ENCODE measurements at regions not wholly inside any gene's neighbourhood (a gene's known extent, or its start where the extent isn't known, plus 50 kb on each side); places are given as distances from the start of the nearest gene placed in this dataset.
"Not testable (repeated sequence)": the region's sequence is repeated elsewhere in the genome, so short reads cannot be mapped to it uniquely, and the experiment has no call there.

DNA sequence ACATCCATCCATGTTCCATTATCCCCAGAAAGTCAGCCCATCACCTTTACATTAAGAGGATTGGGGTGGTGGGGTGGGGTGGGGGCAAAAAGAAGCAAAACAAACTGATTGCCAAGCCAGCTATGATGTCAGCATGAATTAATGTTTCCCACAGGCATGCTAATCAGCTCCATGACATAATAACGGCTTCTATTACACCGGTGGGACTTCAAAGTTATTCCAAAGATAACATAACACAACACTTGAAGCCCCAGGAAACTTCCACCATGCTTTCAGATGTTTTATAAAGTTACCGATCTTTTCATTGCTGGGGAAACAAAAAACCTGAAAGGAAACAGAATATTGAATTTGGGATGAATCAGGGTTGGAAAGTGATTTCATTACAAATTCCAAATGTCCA lies 155.9 kb upstream of the IRX5 start:
- H3K27me3 Mint-ChIP-seq, result peaks cover 5% of the 10 kb centered on the region
- POLR2A ChIA-PET, result no interaction called here
- H3K4me1 Mint-ChIP-seq, result no peaks in the 10 kb centered on the region
- ATAC-seq, result no peak
- H3K36me3 Mint-ChIP-seq (ENCODE audit: low read depth), result no peaks in the 10 kb centered on the region
- no peak overlapping the region for H3K27ac Mint-ChIP-seq
- DNase-seq, result no peak
- intact Hi-C loops (cut with DNase I, micrococcal nuclease), result no loop called here
- CTCF ChIA-PET, result no interaction called here
- no peaks in the 10 kb centered on the region for H3K9me3 Mint-ChIP-seq (ENCODE audit: low read depth)
- no peak overlapping the region for H3K4me3 Mint-ChIP-seq

DNA sequence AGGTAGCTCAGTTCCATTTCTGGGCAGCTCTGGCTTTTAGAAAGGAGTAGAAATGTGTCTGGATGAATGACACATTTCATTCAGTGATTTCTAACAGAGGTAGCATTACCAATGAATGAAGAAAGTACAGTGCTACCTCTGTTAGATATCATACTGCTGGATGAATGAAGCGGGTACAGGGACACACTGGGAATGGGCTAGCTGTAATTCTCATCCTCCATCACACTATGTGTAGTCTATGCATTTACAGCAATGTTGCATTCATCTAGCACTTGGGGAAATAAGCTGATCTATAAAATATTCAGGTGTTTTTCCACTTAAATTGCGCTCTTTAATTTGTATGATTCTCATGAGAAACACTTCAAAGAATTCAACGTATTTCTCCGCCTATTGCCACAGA lies 158.3 kb upstream of the IRX5 start:
- DNase-seq, result no peak
- no peaks in the 10 kb centered on the region for H3K9me3 Mint-ChIP-seq (ENCODE audit: low read depth)
- no peak for ATAC-seq
- POLR2A ChIA-PET, result no interaction called here
- intact Hi-C loops (cut with DNase I, micrococcal nuclease), result no loop called here
- peaks cover 2% of the 10 kb centered on the region for H3K27me3 Mint-ChIP-seq
- no peaks in the 10 kb centered on the region for H3K36me3 Mint-ChIP-seq (ENCODE audit: low read depth)
- CTCF ChIA-PET, result no interaction called here
- no peak overlapping the region for H3K4me3 Mint-ChIP-seq
- no peak overlapping the region for H3K27ac Mint-ChIP-seq
- no peaks in the 10 kb centered on the region for H3K4me1 Mint-ChIP-seq

DNA sequence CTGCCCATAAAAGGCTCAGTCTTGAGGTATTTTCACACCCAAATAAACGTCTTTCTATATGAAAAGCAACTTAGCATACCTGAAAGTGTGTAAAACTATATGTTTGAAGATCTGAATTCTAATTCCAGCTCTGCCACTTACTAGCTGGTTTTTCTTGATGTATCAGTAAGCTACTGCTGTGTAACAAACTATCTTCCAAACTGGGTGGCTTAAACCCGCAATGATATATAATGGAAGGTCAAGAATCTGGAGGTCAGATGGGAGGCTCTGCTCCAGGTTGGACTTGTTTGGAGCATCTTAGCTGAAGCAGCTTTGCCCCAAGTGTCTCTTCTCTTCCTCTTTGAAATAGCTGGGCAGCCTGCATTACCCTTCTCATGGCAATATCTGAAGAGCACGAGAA lies 164.3 kb upstream of the IRX5 start:
- Mint-ChIP-seq H3K27ac (no peak overlapping the region), H3K27me3 (no peaks in the 10 kb centered on the region), H3K36me3 (ENCODE audit: low read depth) (no peaks in the 10 kb centered on the region), H3K4me3 (no peak overlapping the region), H3K9me3 (ENCODE audit: low read depth) (peaks cover 9% of the 10 kb centered on the region), H3K4me1 (no peaks in the 10 kb centered on the region)
- POLR2A ChIA-PET, result no interaction called here
- ATAC-seq (no peak), DNase-seq (no peak)
- CTCF ChIA-PET, result interaction anchor here (0.6 kb wide), 1 partner anchor 265 kb away, joined by 3 read pairs; no protein-coding TSS in a partner anchor
- intact Hi-C loops (cut with DNase I, micrococcal nuclease), result no loop called here

DNA sequence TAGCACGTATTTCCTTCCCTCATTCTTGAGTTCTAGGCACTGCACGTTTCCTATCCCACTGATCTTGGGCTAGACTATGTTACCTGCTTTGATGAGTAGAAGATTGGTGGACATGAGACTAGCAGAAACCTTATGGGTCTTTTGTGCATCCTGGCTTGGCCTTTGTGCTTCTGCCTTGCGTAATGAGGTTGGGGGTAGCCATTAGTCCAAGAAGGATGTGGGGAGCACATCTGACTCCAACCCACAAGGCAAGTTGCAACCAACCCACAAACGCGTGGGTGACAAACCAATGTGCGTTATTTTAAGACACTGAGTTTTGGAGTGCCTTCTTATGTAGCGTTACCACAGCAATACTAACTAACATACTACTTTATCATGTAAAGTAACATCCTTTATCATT lies 180.4 kb upstream of the IRX5 start:
- Mint-ChIP-seq H3K4me1 (no peaks in the 10 kb centered on the region), H3K4me3 (no peak overlapping the region), H3K36me3 (ENCODE audit: low read depth) (no peaks in the 10 kb centered on the region), H3K27ac (no peak overlapping the region), H3K9me3 (ENCODE audit: low read depth) (no peaks in the 10 kb centered on the region), H3K27me3 (peaks cover 6% of the 10 kb centered on the region)
- ATAC-seq (no peak), DNase-seq (no peak)
- CTCF ChIA-PET, result no interaction called here
- POLR2A ChIA-PET, result no interaction called here
- intact Hi-C loops (cut with DNase I, micrococcal nuclease), result no loop called here

GRCh38 chr16:54748611-54749190 lies 182.0 kb upstream of the IRX5 start:
- ChIA-PET CTCF (no interaction called here), POLR2A (no interaction called here)
- Mint-ChIP-seq H3K27ac (no peak overlapping the region), H3K4me1 (no peaks in the 10 kb centered on the region), H3K4me3 (no peak overlapping the region), H3K9me3 (ENCODE audit: low read depth) (no peaks in the 10 kb centered on the region), H3K27me3 (peaks cover 3% of the 10 kb centered on the region), H3K36me3 (ENCODE audit: low read depth) (no peaks in the 10 kb centered on the region)
- no peak for DNase-seq
- intact Hi-C loops (cut with DNase I, micrococcal nuclease), result no loop called here
- no peak for ATAC-seq

DNA sequence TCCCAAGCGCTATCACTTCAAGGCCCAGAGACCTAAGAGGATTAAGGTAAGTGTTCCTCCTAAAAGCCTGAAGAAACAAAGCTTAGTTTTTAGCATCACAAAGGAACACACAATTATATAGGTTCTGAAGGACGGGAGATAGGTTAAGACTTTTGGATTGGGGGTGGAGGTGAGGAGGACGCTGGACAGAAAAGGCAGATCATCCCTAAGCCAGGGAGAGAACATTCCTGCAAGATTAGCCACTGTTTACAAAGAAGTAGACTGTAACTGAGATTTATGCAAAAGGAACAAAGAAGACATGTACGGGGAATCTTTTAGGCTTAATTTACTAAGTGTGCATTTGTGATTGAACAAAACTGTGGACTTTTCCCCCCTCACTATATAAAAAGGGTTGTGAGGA lies 184.1 kb upstream of the IRX5 start:
- no peak for ATAC-seq
- no peaks in the 10 kb centered on the region for H3K36me3 Mint-ChIP-seq (ENCODE audit: low read depth)
- no peaks in the 10 kb centered on the region for H3K4me1 Mint-ChIP-seq
- no peaks in the 10 kb centered on the region for H3K9me3 Mint-ChIP-seq (ENCODE audit: low read depth)
- POLR2A ChIA-PET, result no interaction called here
- DNase-seq, result no peak
- H3K4me3 Mint-ChIP-seq, result no peak overlapping the region
- intact Hi-C loops (cut with DNase I, micrococcal nuclease), result no loop called here
- CTCF ChIA-PET, result no interaction called here
- H3K27ac Mint-ChIP-seq, result no peak overlapping the region
- H3K27me3 Mint-ChIP-seq, result peaks cover 2% of the 10 kb centered on the region

- CTCF ChIA-PET, result no interaction called here
- intact Hi-C loops (cut with DNase I, micrococcal nuclease), result no loop called here
- Mint-ChIP-seq H3K36me3 (ENCODE audit: low read depth) (no peaks in the 10 kb centered on the region), H3K4me3 (no peak overlapping the region), H3K4me1 (no peaks in the 10 kb centered on the region), H3K27me3 (peaks cover 2% of the 10 kb centered on the region), H3K9me3 (ENCODE audit: low read depth) (no peaks in the 10 kb centered on the region), H3K27ac (no peak overlapping the region)
- DNase-seq (no peak), ATAC-seq (no peak)
- POLR2A ChIA-PET, result no interaction called here
Measured at GRCh38 chr16:54744998-54745397, 185.7 kb upstream of the IRX5 start.

DNA sequence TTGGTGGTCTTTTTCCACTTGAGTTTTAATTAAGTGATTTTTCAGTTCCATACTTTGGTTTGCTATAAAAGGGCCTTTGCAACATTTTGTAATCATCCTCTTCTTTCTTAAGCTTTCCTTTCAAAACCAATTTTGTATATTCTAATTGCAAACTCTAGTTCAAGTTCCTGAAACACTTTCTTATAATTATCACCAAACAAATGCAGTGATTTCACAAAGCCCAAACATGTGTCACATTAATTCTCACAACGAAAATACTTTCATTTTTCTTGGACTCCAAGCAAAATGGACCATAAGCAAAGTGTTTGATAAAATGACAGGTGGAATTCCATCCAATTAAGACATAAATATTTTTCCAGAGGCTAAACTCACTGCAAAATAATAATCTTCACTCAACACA lies 188.2 kb upstream of the IRX5 start:
- H3K27ac Mint-ChIP-seq, result no peak overlapping the region
- H3K9me3 Mint-ChIP-seq (ENCODE audit: low read depth), result no peaks in the 10 kb centered on the region
- ChIA-PET POLR2A (no interaction called here), CTCF (no interaction called here)
- peaks cover 2% of the 10 kb centered on the region for H3K27me3 Mint-ChIP-seq
- H3K4me1 Mint-ChIP-seq, result no peaks in the 10 kb centered on the region
- intact Hi-C loops (cut with DNase I, micrococcal nuclease), result no loop called here
- no peak for ATAC-seq
- no peak for DNase-seq
- H3K4me3 Mint-ChIP-seq, result no peak overlapping the region
- no peaks in the 10 kb centered on the region for H3K36me3 Mint-ChIP-seq (ENCODE audit: low read depth)

DNA sequence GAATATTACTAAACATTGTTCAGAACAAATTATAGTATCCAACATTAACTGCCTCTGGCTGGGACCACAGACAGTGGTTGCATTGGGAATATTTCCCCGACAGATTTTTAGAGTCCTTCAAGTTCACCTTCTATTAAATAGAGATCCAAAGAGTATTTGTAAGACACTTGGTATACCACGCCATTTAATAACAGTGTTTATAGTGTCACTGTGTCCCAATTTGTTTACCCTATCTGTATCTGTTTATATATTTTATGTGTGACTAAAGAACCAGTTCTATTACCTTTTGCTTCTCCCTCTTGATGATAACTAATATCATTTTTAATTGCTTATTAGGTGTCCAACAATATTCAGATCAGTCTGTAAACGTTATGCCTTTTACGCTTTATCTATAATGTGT lies 191.3 kb upstream of the IRX5 start:
- no peak for DNase-seq
- POLR2A ChIA-PET, result no interaction called here
- intact Hi-C loops (cut with DNase I, micrococcal nuclease), result no loop called here
- Mint-ChIP-seq H3K36me3 (ENCODE audit: low read depth) (no peaks in the 10 kb centered on the region), H3K27ac (no peak overlapping the region), H3K9me3 (ENCODE audit: low read depth) (no peaks in the 10 kb centered on the region), H3K4me3 (no peak overlapping the region), H3K4me1 (no peaks in the 10 kb centered on the region), H3K27me3 (no peaks in the 10 kb centered on the region)
- CTCF ChIA-PET, result no interaction called here
- ATAC-seq, result no peak

GRCh38 chr16:54734156-54734555 lies 196.5 kb upstream of the IRX5 start:
- no peak overlapping the region for H3K4me3 Mint-ChIP-seq
- ChIA-PET CTCF (interaction anchor here (0.7 to 0.9 kb wide), 2 partner anchors 22 to 333 kb away, joined by 3 read pairs; no protein-coding TSS in a partner anchor), POLR2A (no interaction called here)
- no peaks in the 10 kb centered on the region for H3K9me3 Mint-ChIP-seq (ENCODE audit: low read depth)
- H3K27ac Mint-ChIP-seq, result no peak overlapping the region
- H3K27me3 Mint-ChIP-seq, result no peaks in the 10 kb centered on the region
- ATAC-seq (no peak), DNase-seq (no peak)
- no peaks in the 10 kb centered on the region for H3K4me1 Mint-ChIP-seq
- intact Hi-C loops (cut with DNase I, micrococcal nuclease), result no loop called here
- no peaks in the 10 kb centered on the region for H3K36me3 Mint-ChIP-seq (ENCODE audit: low read depth)

DNA sequence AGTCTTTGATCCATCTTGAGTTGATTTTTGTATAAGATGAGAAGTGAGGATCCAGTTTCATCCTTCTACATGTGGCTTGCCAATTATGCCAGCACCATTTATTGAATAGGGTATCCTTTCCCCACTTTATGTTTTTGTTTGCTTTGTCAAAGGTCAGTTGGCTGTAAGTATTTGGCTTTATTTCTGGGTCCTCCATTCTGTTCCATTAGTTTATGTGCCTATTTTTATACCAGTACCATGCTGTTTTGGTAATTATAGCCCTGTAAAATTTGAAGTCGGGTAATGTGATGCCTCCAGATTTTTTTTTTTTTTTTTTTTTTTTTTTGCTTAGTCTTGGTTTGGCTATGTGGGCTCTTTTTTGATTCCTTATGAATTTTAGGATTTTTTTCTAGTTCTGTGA lies 203.0 kb upstream of the IRX5 start:
- DNase-seq; H3K27me3 Mint-ChIP-seq; H3K27ac Mint-ChIP-seq; H3K4me3 Mint-ChIP-seq; ATAC-seq; H3K9me3 Mint-ChIP-seq (ENCODE audit: low read depth); intact Hi-C loops (cut with DNase I, micrococcal nuclease); H3K36me3 Mint-ChIP-seq (ENCODE audit: low read depth); CTCF ChIA-PET; H3K4me1 Mint-ChIP-seq; POLR2A ChIA-PET: not testable (repeated sequence)

GRCh38 chr16:54724346-54724925 lies 206.2 kb upstream of the IRX5 start:
- H3K27me3 Mint-ChIP-seq, result peaks cover 4% of the 10 kb centered on the region
- intact Hi-C loops (cut with DNase I, micrococcal nuclease), result no loop called here
- H3K36me3 Mint-ChIP-seq (ENCODE audit: low read depth), result no peaks in the 10 kb centered on the region
- ATAC-seq, result no peak
- no peaks in the 10 kb centered on the region for H3K4me1 Mint-ChIP-seq
- POLR2A ChIA-PET, result no interaction called here
- peaks cover 4% of the 10 kb centered on the region for H3K9me3 Mint-ChIP-seq (ENCODE audit: low read depth)
- DNase-seq, result no peak
- CTCF ChIA-PET, result no interaction called here
- no peak overlapping the region for H3K27ac Mint-ChIP-seq
- no peak overlapping the region for H3K4me3 Mint-ChIP-seq

DNA sequence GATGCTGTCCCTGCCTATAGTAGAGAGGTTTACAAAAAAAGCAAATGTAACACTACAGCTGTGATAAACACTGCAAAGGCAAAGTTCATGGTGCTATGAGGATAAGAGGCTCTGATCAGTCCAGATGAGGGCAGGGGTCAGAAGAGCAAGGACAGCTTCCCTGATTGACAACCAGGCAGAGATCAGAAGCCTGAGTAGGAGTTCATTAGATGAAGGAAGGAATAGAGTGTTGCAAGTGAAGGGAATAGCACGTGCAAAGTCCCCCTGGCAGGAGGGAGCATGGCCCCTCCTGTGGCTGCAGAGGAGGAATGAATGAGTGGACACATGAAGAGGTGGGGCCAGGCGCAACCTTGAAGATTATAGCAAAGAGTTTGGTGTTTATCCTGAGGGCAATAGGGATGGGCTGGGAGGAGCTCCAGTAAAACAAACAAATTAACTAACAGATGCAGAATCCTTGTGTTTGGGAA lies 208.4 kb upstream of the IRX5 start:
- Mint-ChIP-seq H3K36me3 (ENCODE audit: low read depth) (no peaks in the 10 kb centered on the region), H3K27me3 (peaks cover 4% of the 10 kb centered on the region), H3K27ac (no peak overlapping the region)

More for the DNA sequence above, 208.4 kb upstream of the IRX5 start:
- ChIA-PET POLR2A (no interaction called here), CTCF (interaction anchor here (1.4 kb wide), 1 partner anchor 9 kb away, joined by 4 read pairs; no protein-coding TSS in a partner anchor)
- ATAC-seq (no peak), DNase-seq (no peak)
- Mint-ChIP-seq H3K4me1 (no peaks in the 10 kb centered on the region), H3K4me3 (no peak overlapping the region), H3K9me3 (ENCODE audit: low read depth) (peaks cover 4% of the 10 kb centered on the region)
- intact Hi-C loops (cut with DNase I, micrococcal nuclease), result no loop called here
